Central memory CD8-positive, alpha-beta T cell (primary cell): ENCODE measurements at regions not wholly inside any gene's neighbourhood (a gene's known extent, or its start where the extent isn't known, plus 50 kb on each side); places are given as distances from the start of the nearest gene placed in this dataset.

Experiments
- ATAC-seq: fragments of 150-1000 bp; cut with Tn5 transposase; replicated peaks from 2 replicates; pipeline ENCODE4 v1.10.0; 2022; ENCODE audit warnings: mild to moderate bottlenecking, moderate FRiP score, moderate number of reproducible peaks; ENCODE audit not compliant: poor library complexity, severe bottlenecking; ENCODE audit errors: extremely low read depth
- DNase-seq, 2 donors: peaks; one replicate each; pipeline ENCODE4 v3.0.0; 2021; ENCODE audit warnings: low spot score in 2 of 2
- H3K27ac Mint-ChIP-seq: one replicate; pipeline ENCODE4 v1.8.0; 2022; ENCODE audit warnings: low read depth, mild to moderate bottlenecking, moderate library complexity, mixed read lengths
- H3K27me3 Mint-ChIP-seq: one replicate; pipeline ENCODE4 v1.8.0; 2022; ENCODE audit warnings: mixed read lengths
- H3K36me3 Mint-ChIP-seq: one replicate; pipeline ENCODE4 v1.8.0; 2022; ENCODE audit warnings: mild to moderate bottlenecking, moderate library complexity, mixed read lengths; ENCODE audit not compliant: insufficient read depth
- H3K4me1 Mint-ChIP-seq: one replicate; pipeline ENCODE4 v1.8.0; 2022; ENCODE audit warnings: mixed read lengths
- H3K4me3 Mint-ChIP-seq: one replicate; pipeline ENCODE4 v1.8.0; 2022; ENCODE audit warnings: mild to moderate bottlenecking, moderate library complexity, mixed read lengths
- H3K9me3 Mint-ChIP-seq: one replicate; pipeline ENCODE4 v1.8.0; 2022; ENCODE audit warnings: mixed read lengths

DNA sequence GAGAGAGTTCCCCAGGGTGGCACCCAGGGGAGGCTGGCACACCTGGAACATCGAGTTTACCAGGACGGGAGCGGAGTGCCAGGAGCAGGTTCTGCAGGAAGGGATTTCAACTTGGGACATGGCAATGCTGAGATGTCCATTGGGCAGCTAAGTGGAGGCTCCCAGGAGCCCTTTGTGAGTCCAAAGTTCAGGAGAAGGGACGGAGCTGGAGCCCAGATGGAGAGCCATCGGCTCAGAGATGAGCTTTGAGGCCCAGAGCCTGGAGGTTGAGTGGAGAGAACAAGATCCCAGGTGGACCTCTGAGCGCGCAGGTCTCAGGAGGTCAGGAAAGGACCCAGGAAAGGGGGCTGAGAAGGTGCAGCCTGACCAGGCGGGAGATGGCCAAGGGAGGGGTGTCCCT, 67.5 kb upstream of the AFDN start:
- DNase-seq (no peak), ATAC-seq (no peak)
- H3K9me3 Mint-ChIP-seq, result no peaks in the 10 kb centered on the region
- no peak overlapping the region for H3K27ac Mint-ChIP-seq
- peaks cover 35% of the 10 kb centered on the region for H3K27me3 Mint-ChIP-seq
- H3K36me3 Mint-ChIP-seq, result no peaks in the 10 kb centered on the region
- no peak overlapping the region for H3K4me3 Mint-ChIP-seq
- peaks cover 5% of the 10 kb centered on the region for H3K4me1 Mint-ChIP-seq

- Mint-ChIP-seq H3K36me3 (no peaks in the 10 kb centered on the region), H3K27ac (no peak overlapping the region), H3K27me3 (peaks cover 32% of the 10 kb centered on the region), H3K4me3 (no peak overlapping the region), H3K9me3 (no peaks in the 10 kb centered on the region), H3K4me1 (peaks cover 5% of the 10 kb centered on the region)
- DNase-seq, result no peak
- no peak for ATAC-seq
Observed at GRCh38 chr6:167759912-167760311, 66.8 kb upstream of the AFDN start.

GRCh38 chr6:167760979-167761793, 65.5 kb upstream of the AFDN start:
- Mint-ChIP-seq H3K27ac (no peak overlapping the region), H3K9me3 (no peaks in the 10 kb centered on the region), H3K27me3 (peaks cover 32% of the 10 kb centered on the region)

GRCh38 chr6:167761794-167762258, 64.9 kb upstream of the AFDN start:
- Mint-ChIP-seq H3K27ac (no peak overlapping the region), H3K36me3 (no peaks in the 10 kb centered on the region), H3K27me3 (peaks cover 32% of the 10 kb centered on the region), H3K4me1 (peaks cover 5% of the 10 kb centered on the region), H3K9me3 (no peaks in the 10 kb centered on the region), H3K4me3 (no peak overlapping the region)
- DNase-seq (no peak), ATAC-seq (no peak)

More at GRCh38 chr6:167760979-167761793, 65.5 kb upstream of the AFDN start:
- no peak overlapping the region for H3K4me3 Mint-ChIP-seq
- ATAC-seq (no peak), DNase-seq (no peak)
- peaks cover 5% of the 10 kb centered on the region for H3K4me1 Mint-ChIP-seq
- H3K36me3 Mint-ChIP-seq, result no peaks in the 10 kb centered on the region

DNA sequence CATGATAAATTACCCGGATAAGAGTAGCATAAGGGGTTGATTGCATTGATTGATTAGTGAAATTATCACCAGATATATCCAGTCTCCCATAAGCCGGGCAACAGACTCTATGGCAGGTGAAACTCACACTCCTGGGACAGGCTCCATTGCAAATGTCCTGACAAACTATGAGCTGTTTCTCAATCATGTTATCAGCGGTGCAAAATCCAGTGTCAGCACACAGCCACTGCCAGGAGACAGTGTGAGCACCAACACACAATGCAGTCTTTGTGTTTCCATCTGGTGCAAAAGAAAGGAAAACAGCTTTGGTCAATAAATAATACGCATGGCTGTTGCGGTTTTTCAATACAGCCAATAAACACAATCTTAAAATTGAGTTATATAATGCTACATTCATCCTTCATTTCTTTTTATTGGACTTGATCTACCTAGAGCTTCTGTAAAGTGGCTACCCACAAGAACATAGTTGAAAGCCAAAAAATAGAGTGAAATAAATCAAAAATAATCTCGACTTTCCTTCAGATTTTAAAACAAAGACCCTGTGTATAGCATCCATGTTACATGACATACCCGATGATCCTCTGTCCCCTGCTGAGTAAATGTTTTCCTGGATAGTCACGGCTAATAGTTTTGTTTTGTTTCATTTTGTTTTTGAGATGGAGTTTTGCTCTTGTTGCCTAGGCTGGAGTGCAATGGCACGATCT, 64.3 kb upstream of the AFDN start:
- no peak overlapping the region for H3K4me3 Mint-ChIP-seq
- H3K27me3 Mint-ChIP-seq, result peaks cover 27% of the 10 kb centered on the region
- H3K9me3 Mint-ChIP-seq, result no peaks in the 10 kb centered on the region
- H3K27ac Mint-ChIP-seq, result no peak overlapping the region
- no peak for DNase-seq
- H3K36me3 Mint-ChIP-seq, result no peaks in the 10 kb centered on the region
- peaks cover 5% of the 10 kb centered on the region for H3K4me1 Mint-ChIP-seq
- no peak for ATAC-seq

DNA sequence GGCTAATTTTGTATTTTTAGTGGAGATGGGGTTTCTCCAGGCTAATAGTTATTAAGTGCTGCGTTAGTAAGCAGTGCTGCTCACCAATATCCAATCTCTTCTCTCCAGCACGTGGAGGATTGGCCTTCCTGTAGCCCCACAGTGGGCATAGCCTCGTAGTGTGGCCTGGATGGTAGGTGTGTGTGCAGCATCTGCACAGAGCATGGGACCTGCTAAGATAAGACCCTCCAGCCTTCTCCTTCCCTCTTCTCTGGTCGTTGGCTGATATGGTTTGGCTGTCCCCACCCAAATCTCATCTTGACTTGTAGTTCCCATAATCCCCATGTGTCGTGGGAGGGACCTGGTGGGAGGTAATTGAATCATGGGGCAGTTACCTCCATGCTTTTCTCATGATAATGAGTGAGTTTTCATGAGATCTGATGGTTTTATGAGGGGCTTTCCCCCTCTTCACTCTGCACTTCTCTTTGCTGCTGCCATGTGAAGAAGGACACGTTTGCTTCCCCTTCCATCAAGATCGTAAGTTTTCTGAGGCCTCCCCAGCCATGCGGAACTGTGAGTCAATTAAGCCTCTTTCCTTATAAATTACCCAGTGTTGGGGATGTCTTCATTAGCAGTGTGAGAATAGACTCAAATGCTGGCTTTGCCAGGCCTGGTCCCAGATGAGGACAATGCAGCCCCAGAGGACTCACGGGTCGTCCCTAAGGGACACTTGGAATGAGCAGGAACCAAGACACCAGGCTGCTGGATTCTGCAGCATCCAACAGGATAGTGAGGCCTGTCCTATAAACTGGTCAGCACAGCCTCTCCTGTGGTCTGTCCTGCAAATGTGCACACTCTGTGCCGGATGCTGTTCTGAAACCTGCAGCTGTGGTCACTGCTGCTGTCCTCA, 63.4 kb upstream of the AFDN start:
- no peaks in the 10 kb centered on the region for H3K36me3 Mint-ChIP-seq
- peaks cover 18% of the 10 kb centered on the region for H3K27me3 Mint-ChIP-seq
- H3K27ac Mint-ChIP-seq, result no peak overlapping the region
- DNase-seq (no peak), ATAC-seq (no peak)
- peaks cover 5% of the 10 kb centered on the region for H3K4me1 Mint-ChIP-seq
- H3K4me3 Mint-ChIP-seq, result no peak overlapping the region
- no peaks in the 10 kb centered on the region for H3K9me3 Mint-ChIP-seq

DNA sequence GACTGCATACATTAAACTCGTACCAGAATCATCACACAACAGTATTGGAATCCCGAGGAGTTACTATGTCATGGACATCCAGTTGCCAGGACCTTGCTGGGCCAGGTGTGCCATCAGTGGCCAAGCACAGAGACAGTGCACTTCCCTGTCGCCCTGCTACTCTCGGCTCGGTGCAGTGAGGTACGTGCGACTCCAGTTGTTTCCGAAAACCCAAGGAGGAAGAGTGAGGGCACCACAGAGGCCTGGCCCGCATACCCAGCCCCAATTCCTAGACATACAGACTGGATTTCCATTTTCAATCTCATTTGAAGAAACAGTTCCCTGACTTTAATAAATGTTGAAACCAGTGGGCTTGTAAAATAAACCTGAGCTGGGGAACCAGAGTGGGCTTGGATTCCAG, 62.5 kb upstream of the AFDN start:
- no peak for ATAC-seq
- Mint-ChIP-seq H3K27me3 (peaks cover 9% of the 10 kb centered on the region), H3K4me1 (peaks cover 5% of the 10 kb centered on the region), H3K9me3 (no peaks in the 10 kb centered on the region), H3K36me3 (no peaks in the 10 kb centered on the region), H3K4me3 (no peak overlapping the region), H3K27ac (no peak overlapping the region)
- DNase-seq, result no peak

DNA sequence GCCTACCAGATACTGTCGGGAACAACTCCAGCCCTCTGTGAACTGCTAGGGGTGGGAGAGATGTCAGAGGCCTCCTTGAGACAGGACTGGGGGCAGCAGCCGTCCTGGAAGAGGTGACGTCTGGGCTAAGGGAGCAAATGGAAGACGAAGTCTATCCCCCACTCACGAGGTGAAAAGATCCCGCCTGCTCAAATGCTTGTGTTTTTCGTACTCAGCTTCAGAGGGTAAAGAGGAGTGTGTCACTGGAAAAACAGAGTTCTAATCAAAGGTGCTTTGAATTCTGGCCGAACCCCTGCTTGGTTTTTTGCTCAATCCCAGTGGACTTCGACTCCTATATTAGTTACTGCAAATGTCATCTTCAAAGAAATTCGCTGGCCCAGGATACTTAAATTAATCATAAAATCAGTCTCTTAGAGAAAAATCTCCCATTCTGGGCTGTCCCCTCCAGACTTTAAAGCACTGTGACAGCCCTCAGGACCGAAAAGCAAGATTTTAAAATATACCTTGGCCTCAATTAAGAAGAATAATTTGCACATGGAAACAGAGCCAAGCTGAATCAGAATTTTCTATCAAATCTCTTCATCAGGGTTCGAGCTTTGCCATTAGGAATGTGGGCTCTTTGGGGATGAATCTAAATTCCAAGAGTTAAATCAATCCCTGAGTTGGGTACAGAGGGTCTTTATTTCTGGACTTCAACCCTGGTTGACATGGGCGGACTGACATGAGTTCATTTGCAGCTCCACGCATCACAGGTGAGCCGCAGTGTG, 61.8 kb upstream of the AFDN start:
- Mint-ChIP-seq H3K4me1 (no peaks in the 10 kb centered on the region), H3K4me3 (no peak overlapping the region), H3K9me3 (no peaks in the 10 kb centered on the region), H3K27me3 (peaks cover 3% of the 10 kb centered on the region), H3K27ac (no peak overlapping the region), H3K36me3 (no peaks in the 10 kb centered on the region)
- DNase-seq (no peak), ATAC-seq (no peak)

DNA sequence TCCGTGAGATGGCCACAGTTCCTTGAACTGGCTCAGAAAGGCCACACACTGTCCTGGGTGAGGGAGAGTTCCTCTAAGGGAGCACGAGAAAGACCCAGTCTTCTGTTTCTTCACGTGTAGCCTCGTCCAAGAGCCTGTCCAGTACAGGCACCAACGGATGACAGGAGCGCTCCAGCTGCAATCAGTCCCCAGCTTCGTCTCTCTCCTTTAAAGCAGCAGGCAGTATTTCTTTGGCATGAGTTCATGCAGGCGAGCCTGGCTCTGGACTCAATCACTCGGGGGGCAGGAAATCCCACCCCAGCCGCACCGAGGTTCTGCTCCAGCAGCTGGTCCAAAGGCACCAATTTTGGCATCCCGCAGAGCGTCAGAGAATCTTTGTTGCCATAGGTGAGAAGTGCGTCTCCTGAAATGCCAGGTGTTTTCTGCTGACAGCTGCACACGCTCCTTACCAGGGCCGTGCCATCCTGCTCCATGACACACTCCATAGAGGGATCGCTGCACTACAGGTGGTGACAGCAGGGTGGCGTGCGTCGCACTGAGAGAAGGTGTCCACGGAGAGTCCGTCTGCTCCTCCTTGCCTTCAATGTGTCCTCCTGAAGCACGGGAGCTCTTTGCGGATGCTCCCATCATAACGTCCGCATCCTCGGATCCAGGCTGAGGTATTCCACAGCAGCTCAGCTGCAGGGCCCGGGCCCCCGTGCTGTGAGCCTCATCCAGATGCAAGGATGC, 59.6 kb upstream of the AFDN start:
- H3K36me3 Mint-ChIP-seq, result no peaks in the 10 kb centered on the region
- peaks cover 23% of the 10 kb centered on the region for H3K27me3 Mint-ChIP-seq
- H3K4me1 Mint-ChIP-seq, result no peaks in the 10 kb centered on the region
- no peak overlapping the region for H3K4me3 Mint-ChIP-seq
- no peak overlapping the region for H3K27ac Mint-ChIP-seq
- H3K9me3 Mint-ChIP-seq, result no peaks in the 10 kb centered on the region
- DNase-seq, result no peak
- ATAC-seq, result no peak

DNA sequence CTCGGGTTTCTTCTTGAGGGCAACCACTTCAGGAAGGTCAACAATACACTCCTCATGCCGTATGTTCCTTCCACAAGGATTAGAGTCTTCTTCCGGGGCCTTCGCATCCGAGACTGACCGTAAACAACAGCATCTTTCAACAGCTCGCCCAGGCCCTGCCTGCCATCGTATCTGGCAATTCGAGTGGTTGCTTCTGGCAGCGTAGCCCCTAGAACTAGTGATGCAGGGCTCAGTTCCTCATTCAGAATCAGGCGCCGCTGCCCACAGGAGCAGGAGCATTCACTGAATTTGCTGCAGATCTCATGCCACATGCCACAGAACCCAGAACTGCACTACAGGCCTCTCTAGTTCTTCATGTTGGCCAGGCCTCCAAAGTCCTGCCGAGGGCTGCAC, 59.0 kb upstream of the AFDN start:
- Mint-ChIP-seq H3K36me3 (no peaks in the 10 kb centered on the region), H3K4me1 (no peaks in the 10 kb centered on the region), H3K27me3 (peaks cover 23% of the 10 kb centered on the region), H3K9me3 (no peaks in the 10 kb centered on the region), H3K4me3 (no peak overlapping the region), H3K27ac (no peak overlapping the region)
- DNase-seq (no peak), ATAC-seq (no peak)

GRCh38 chr6:167768471-167769215, 58.1 kb upstream of the AFDN start:
- Mint-ChIP-seq H3K27me3 (peaks cover 23% of the 10 kb centered on the region), H3K27ac (no peak overlapping the region)

More at GRCh38 chr6:167768471-167769215, 58.1 kb upstream of the AFDN start:
- Mint-ChIP-seq H3K9me3 (no peaks in the 10 kb centered on the region), H3K4me3 (no peak overlapping the region), H3K4me1 (no peaks in the 10 kb centered on the region), H3K36me3 (no peaks in the 10 kb centered on the region)
- ATAC-seq (no peak), DNase-seq (no peak)
